ENCODE measurements at regions not wholly inside any gene's neighbourhood (a gene's known extent, or its start where the extent isn't known, plus 50 kb on each side); places are given as distances from the start of the nearest gene placed in this dataset.

GRCh38 chr5:27328480-27328879, 290.1 kb upstream of the CDH9 start:
- no peak for TF ChIP-seq CTCF (IDR thresholded peaks at IDR 0.05)
- no peak for TF ChIP-seq POLR2A (IDR thresholded peaks at IDR 0.05)

Data from Peyer's patch (tissue), 4 donors.